ENCODE measurements at regions not wholly inside any gene's neighbourhood (a gene's known extent, or its start where the extent isn't known, plus 50 kb on each side); places are given as distances from the start of the nearest gene placed in this dataset.
"Not testable (repeated sequence)": the region's sequence is repeated elsewhere in the genome, so short reads cannot be mapped to it uniquely, and the experiment has no call there.

DNA sequence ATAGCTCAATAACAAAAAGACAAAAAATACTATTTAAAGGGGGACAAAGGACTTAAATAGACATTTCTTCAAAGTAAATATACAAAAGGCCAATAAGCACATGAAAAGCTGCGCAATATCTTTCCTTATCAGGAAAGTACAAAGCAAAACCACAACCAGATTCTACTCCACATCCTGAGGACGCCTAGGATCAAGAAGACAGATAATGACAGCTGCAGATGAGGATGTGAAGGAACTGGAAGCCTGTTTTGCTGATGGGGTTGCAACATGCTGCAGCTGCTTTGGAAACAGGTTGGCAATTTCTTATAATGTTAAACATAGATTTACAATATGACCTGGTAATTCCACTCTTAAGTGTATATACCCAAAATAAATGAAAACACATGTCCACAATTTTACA lies 225.6 kb upstream of the SGCG start:
- TF ChIP-seq, protein P1, sequence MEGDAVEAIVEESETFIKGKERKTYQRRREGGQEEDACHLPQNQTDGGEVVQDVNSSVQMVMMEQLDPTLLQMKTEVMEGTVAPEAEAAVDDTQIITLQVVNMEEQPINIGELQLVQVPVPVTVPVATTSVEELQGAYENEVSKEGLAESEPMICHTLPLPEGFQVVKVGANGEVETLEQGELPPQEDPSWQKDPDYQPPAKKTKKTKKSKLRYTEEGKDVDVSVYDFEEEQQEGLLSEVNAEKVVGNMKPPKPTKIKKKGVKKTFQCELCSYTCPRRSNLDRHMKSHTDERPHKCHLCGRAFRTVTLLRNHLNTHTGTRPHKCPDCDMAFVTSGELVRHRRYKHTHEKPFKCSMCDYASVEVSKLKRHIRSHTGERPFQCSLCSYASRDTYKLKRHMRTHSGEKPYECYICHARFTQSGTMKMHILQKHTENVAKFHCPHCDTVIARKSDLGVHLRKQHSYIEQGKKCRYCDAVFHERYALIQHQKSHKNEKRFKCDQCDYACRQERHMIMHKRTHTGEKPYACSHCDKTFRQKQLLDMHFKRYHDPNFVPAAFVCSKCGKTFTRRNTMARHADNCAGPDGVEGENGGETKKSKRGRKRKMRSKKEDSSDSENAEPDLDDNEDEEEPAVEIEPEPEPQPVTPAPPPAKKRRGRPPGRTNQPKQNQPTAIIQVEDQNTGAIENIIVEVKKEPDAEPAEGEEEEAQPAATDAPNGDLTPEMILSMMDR (conservative IDR thresholded peaks at IDR 0.05) = not testable (repeated sequence)
- not testable (repeated sequence) for TF ChIP-seq EZH2 (IDR thresholded peaks at IDR 0.05; ENCODE audit: low read depth)
